ENCODE measurements at regions not wholly inside any gene's neighbourhood (a gene's known extent, or its start where the extent isn't known, plus 50 kb on each side); places are given as distances from the start of the nearest gene placed in this dataset.

DNA sequence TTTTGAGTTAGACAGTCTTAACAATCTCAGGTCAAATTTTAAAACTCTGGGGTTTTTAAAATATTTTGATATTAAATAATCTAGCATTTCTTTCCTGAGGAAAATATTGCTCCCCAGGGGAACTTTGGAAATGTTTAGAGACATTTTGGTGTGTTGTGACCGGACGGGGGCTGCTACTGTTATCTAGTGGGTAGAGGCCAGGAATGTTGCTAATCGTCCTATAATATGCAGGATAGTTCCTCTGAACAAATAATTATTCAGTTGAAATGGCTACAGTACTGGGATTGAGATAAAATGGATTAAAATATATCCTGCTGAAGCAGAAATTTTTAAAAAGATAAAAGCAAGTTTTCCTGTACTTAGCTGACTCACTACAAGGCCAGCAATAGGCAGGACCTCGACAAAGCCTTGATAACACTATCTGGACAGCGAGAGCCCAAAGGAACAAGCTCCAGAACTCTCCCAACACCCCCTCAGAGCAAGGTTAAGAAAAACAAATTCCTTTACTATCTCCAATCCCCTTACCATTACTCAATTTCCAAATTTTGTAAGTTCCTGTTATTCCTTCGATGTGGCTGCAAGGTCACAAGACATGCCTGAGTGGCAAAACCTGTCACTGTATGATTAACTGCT, 1407.4 kb downstream of the SUCLG1 start:
- H3K27me3 ChIP-seq (ENCODE audit: control insufficient read depth, insufficient read depth, low read length) = no peaks in the 10 kb centered on the region
- in situ Hi-C loops (cut with HindIII; ENCODE audit: low pct_unique_long_range_greater_than_20kb, low sequenced_read_pairs) (no loop called here), intact Hi-C loops (cut with micrococcal nuclease; ENCODE audit: unreplicated experiment) (no loop called here)
- no peak overlapping the region for H3K4me3 ChIP-seq (ENCODE audit: low read depth in 2 of 2, low read length in 2 of 2)
- POLR2A ChIA-PET = no interaction called here
- TF ChIP-seq TCF7L2 (IDR thresholded peaks at IDR 0.05; ENCODE audit: low read depth, low read length) = no peak
- TF ChIP-seq, protein P1, sequence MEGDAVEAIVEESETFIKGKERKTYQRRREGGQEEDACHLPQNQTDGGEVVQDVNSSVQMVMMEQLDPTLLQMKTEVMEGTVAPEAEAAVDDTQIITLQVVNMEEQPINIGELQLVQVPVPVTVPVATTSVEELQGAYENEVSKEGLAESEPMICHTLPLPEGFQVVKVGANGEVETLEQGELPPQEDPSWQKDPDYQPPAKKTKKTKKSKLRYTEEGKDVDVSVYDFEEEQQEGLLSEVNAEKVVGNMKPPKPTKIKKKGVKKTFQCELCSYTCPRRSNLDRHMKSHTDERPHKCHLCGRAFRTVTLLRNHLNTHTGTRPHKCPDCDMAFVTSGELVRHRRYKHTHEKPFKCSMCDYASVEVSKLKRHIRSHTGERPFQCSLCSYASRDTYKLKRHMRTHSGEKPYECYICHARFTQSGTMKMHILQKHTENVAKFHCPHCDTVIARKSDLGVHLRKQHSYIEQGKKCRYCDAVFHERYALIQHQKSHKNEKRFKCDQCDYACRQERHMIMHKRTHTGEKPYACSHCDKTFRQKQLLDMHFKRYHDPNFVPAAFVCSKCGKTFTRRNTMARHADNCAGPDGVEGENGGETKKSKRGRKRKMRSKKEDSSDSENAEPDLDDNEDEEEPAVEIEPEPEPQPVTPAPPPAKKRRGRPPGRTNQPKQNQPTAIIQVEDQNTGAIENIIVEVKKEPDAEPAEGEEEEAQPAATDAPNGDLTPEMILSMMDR (IDR thresholded peaks at IDR 0.05) = no peak
- TF ChIP-seq, protein P2, sequence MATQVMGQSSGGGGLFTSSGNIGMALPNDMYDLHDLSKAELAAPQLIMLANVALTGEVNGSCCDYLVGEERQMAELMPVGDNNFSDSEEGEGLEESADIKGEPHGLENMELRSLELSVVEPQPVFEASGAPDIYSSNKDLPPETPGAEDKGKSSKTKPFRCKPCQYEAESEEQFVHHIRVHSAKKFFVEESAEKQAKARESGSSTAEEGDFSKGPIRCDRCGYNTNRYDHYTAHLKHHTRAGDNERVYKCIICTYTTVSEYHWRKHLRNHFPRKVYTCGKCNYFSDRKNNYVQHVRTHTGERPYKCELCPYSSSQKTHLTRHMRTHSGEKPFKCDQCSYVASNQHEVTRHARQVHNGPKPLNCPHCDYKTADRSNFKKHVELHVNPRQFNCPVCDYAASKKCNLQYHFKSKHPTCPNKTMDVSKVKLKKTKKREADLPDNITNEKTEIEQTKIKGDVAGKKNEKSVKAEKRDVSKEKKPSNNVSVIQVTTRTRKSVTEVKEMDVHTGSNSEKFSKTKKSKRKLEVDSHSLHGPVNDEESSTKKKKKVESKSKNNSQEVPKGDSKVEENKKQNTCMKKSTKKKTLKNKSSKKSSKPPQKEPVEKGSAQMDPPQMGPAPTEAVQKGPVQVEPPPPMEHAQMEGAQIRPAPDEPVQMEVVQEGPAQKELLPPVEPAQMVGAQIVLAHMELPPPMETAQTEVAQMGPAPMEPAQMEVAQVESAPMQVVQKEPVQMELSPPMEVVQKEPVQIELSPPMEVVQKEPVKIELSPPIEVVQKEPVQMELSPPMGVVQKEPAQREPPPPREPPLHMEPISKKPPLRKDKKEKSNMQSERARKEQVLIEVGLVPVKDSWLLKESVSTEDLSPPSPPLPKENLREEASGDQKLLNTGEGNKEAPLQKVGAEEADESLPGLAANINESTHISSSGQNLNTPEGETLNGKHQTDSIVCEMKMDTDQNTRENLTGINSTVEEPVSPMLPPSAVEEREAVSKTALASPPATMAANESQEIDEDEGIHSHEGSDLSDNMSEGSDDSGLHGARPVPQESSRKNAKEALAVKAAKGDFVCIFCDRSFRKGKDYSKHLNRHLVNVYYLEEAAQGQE (IDR thresholded peaks at IDR 0.05; ENCODE audit: insufficient read depth in 1 of 2, low read depth in 2 of 2, low read length in 1 of 2) = no peak
- TF ChIP-seq SIN3A (IDR thresholded peaks at IDR 0.05; ENCODE audit: borderline replicate concordance, insufficient read depth, low read depth, low read length) = no peak
- no peak for TF ChIP-seq POLR2AphosphoS5 (IDR thresholded peaks at IDR 0.05; ENCODE audit: low read depth, low read length)
- H3K27ac ChIP-seq (ENCODE audit: low read length) = no peak overlapping the region
- CTCF ChIA-PET = no interaction called here
- ATAC-seq (no peak), DNase-seq (ENCODE audit: low read depth, low spot score) (no peak)
- no peaks in the 10 kb centered on the region for H3K9me3 ChIP-seq (ENCODE audit: control insufficient read depth, insufficient read depth, low read depth, low read length)
- no TSS peak for BruUV-seq (replicated peaks)
- H3K36me3 ChIP-seq (ENCODE audit: control insufficient read depth, insufficient read depth, low read length) = no peaks in the 10 kb centered on the region
- H3K4me1 ChIP-seq (ENCODE audit: control insufficient read depth, insufficient read depth, low read length) = no peaks in the 10 kb centered on the region

DNA sequence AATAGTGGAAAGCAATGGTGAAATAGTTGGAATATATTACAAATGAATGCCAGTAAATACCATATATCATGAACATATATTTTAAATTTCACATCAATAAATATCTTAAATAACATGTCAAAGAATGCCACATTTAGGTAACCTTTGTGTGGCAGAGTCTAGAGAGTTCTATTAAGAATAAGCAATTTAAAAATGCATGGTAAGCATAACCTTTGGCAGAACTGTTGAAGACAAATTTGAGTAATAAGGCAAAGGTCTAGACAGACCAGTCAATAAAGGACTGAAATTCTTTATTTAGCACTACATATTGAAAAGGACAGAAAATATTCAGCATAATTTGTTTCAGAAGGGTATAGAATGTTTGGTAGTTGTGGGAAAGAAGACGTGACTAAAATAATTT, 1417.0 kb downstream of the SUCLG1 start:
- BruUV-seq (replicated peaks) = no TSS peak
- no peak overlapping the region for H3K4me3 ChIP-seq (ENCODE audit: low read depth in 2 of 2, low read length in 2 of 2)
- TF ChIP-seq TCF7L2 (IDR thresholded peaks at IDR 0.05; ENCODE audit: low read depth, low read length) = no peak
- TF ChIP-seq, protein P1 (IDR thresholded peaks at IDR 0.05) = no peak
- intact Hi-C loops (cut with micrococcal nuclease; ENCODE audit: unreplicated experiment) = no loop called here
- H3K9me3 ChIP-seq (ENCODE audit: control insufficient read depth, insufficient read depth, low read depth, low read length) = no peaks in the 10 kb centered on the region
- ChIA-PET CTCF (no interaction called here), POLR2A (no interaction called here)
- no peaks in the 10 kb centered on the region for H3K4me1 ChIP-seq (ENCODE audit: control insufficient read depth, insufficient read depth, low read length)
- no peaks in the 10 kb centered on the region for H3K27me3 ChIP-seq (ENCODE audit: control insufficient read depth, insufficient read depth, low read length)
- ATAC-seq = no peak
- H3K36me3 ChIP-seq (ENCODE audit: control insufficient read depth, insufficient read depth, low read length) = no peaks in the 10 kb centered on the region
- H3K27ac ChIP-seq (ENCODE audit: low read length) = no peak overlapping the region
- in situ Hi-C loops (cut with HindIII; ENCODE audit: low pct_unique_long_range_greater_than_20kb, low sequenced_read_pairs) = no loop called here
- no peak for DNase-seq (ENCODE audit: low read depth, low spot score)

All from Panc1 (cell line).